Posterior cingulate gyrus (tissue), 11 donors: ENCODE measurements at regions not wholly inside any gene's neighbourhood (a gene's known extent, or its start where the extent isn't known, plus 50 kb on each side); places are given as distances from the start of the nearest gene placed in this dataset.
"Not testable (repeated sequence)": the region's sequence is repeated elsewhere in the genome, so short reads cannot be mapped to it uniquely, and the experiment has no call there.

Source experiments
- DNase-seq, 10 donors: peaks; one replicate each; pipeline versions ENCODE4 v3.0.0 to v3.0.0-alpha.2; 2020 to 2021; ENCODE audit warnings: mixed read lengths in 3 of 10
- intact Hi-C: fragments of 100-400 bp; cut with DNase I; formaldehyde crosslinking; loops from one replicate; pipeline ENCODE4 v1.15.1; 2023

DNA sequence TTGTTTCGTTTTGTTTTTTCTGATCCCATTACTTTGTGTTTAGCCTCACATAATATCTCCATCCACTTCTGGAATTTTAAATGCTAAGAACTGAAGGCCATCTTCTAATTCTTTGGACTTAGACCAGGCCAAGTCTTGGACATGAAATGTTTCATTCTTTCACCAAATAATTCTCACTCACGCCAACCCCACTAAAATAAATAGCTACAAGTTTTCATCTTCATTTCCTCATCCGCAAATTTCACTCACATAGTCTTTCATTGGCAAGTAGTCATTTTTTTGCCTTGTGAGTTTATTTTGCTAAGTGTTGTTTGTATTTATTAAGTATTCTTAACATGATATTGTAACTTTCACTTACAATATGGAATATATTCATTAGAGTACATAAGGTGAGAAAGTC lies 1188.6 kb upstream of the SEMA6A start:
- DNase-seq: no peak
- intact Hi-C loops: no loop called here

DNA sequence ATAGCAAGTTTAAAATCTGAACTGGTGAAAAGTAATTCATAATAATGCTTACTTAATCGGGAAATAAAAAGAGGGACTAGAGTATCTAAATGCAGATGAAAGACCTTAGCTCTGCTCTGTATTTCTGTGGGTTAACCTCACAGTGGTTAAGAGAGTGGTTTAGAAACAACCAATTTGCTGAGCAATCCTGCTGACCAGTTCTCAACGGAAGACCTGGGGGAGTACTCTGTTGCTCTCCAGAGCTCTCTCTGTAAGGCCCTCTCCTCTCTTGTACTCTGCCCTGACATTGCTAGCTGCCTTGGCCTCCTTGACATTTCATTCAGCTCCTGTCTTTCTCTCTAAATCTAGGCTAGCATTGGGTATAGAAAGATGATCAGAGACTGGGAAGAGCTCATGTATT lies 1186.6 kb upstream of the SEMA6A start:
- DNase-seq: peak in 1 of 10 donors; percentile 31
- intact Hi-C loops: no loop called here

DNA sequence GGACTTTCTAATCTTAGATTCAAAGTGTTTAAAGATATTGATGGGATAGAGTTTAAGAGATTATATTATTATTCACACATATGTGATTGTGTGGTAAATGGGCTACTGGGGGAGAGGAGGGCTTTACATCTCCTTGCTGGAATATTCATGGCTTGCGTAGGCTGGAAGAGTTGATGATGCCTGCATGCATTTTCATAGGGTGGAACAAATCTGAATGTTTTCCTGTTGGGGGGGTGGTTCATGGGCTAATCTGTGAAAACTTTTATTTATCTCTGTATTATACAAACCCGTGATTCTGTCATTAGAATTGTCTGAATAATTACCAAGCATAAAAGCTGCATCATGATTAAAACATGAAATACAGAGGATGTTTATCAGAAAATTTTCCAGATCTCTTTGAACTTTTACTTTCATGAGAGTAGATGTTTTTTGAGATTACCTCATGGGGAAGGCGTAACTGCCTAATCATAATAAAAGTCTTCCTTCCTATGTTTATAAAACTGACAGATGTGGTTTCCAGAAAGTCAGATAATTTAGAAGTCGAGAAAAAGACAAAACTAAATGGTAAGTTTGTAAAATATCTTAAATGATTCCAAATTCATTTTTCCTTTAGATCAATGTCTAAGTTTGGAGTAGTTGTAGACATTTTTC lies 1185.4 kb upstream of the SEMA6A start:
- intact Hi-C loops: no loop called here
- DNase-seq: no peak

DNA sequence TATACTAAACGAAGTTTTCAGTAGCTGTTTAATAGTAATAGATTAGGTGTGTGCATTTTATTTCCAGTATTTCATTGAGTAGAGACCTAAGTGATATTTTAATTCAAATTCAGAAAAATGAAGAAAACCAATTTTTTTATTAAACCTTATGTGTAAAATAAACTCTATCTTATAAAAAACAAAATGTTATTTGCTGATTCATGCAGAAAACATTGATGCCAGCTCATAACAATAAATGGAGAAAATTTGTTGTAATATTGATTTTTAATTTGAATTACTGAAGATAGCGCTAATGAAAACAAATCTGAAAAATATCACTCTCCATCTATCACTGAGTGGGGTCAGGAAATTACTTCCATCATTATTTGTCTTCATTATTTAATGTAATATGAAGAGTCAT lies 1177.8 kb upstream of the SEMA6A start:
- intact Hi-C loops: no loop called here
- DNase-seq: no peak

DNA sequence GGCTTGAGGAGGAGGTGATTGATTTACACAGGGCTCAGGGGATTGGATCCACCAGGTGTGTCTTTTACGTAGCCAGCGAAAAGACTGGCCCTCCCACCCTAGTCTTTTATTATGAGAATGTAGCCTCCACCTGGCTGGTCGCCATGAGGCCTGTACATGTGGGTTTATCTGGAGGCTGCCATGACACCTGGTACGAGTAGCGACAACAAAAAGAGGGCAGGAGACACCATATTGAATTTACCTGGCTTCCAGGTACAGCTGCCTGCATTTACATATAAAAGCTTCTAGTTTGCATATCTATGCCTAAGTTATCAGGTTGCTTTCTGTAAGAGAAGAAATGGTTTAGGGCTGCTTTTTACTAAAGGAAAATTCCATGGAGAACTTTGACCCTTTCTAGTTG lies 1173.7 kb upstream of the SEMA6A start:
- DNase-seq: peak in 1 of 10 donors; percentile 65
- intact Hi-C loops: no loop called here

DNA sequence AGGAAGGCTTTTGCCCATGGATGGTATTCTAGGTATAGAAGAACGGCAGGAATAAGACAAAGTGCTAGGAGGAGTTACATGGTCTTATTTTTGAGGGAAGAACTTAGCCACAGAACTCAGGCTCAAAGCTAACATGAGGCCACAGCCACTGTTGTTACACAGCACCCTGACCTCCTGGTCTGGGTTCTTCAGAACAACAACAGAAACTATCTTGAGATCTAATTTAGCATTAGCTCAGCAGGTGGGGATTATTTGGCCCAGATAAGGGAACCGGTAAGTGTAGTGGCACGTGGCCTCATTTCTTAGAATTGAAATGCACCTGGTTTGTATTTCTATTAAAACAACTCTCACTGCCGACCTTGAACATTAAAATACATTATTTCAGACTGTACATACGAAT lies 1168.7 kb upstream of the SEMA6A start:
- DNase-seq: no peak
- intact Hi-C loops: no loop called here

DNA sequence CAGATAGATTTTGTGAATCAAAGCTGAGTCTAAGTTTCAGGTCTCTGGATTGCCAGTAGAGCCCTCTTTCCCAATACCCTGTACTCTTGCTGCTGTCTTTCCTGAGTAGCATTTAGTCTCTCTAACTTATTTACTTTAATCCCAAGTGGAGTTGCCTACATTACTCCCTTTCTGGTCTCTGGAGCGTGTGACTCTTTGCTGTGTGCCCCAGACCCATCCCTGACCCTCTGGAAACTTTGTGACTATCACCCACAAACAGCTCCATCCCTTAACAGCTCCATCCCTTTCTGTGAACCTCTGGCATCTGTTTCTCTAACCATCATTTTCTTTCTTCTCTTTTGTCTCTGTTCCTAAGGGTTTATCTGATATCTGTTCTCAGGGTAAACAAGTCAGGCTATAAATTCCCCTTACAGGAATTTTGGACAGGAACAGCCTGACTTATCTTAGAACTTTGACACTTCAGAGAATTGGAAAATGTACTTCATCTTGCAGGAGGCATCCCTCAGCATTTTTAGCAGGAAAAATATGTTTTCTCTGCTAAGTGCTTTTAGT lies 1167.1 kb upstream of the SEMA6A start:
- no peak for DNase-seq
- intact Hi-C loops: no loop called here

DNA sequence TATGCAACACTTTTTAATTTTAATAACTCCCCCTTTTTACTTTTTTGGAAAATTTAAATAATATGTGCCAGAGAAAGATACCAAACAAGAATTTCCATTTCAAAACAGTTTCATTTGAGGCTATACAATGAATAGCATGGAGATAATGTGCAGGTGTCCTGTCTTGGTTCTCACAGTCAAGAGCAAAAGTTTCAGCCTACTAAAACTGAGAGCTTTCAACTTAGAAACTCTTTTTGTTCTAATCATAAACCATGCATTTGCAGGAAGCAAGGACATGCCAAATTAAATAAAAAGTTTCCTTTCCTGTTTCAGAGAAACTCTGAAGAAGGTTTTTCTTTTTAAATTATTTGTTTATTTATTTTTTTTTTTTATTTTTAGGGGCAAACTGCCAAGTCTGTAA lies 1165.6 kb upstream of the SEMA6A start:
- intact Hi-C loops: no loop called here
- no peak for DNase-seq

DNA sequence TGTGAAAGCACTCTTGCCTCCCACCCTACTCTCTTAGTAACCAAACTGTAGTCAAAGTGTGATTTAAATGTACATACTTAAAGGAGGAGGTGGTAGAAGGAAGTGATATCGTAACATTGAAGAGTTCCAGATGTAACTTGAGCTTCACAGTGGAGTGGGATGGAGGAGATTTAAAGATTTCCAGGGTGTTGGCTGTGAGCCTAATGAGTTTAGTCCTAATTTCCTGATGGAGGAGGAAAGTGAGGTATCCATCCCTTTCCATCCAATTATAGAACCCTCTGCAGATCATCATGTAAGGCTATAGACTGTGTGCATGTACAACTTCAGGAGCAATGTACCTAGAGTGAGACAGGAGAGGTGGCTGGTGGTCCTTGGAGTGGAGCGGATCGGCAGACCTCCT lies 1163.9 kb upstream of the SEMA6A start:
- DNase-seq: no peak
- intact Hi-C loops: no loop called here

DNA sequence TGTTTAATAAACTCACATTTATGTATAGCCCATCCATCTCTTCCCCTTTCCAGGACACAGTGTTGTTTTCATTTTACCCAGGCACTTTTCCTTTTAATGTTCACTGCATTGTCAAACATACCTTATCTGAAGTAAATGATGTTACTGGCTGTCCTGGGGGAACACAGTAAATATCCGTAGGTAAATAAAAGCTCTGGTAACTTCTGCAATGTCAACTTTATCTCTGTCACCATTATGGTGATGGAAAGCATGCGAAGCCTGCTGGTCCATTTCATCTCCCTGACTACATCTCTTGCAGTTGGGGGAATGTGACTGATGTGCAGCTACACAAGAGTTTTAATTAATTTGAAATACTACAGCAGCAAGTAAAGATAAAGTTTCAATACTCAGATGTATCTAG lies 1162.1 kb upstream of the SEMA6A start:
- DNase-seq: no peak
- intact Hi-C loops: no loop called here

DNA sequence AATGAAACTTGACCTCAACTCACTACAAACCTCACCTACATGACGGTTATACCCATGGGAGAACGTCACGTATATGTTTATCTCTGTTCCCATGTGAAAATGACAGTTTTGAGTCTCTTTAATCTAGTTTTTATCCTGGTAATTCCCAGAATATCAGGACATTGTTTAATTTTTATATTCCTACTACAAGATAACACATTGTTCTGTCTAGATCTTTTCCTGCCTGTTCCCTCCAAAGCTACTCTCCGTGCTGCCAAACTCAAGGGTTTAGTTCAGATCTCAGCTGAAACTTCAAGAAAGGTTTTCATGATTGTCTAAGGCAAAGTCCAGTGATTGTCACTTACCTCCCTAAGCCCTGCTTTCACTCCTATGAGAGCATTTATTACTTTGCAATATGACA lies 1159.4 kb upstream of the SEMA6A start:
- no peak for DNase-seq
- intact Hi-C loops: no loop called here

DNA sequence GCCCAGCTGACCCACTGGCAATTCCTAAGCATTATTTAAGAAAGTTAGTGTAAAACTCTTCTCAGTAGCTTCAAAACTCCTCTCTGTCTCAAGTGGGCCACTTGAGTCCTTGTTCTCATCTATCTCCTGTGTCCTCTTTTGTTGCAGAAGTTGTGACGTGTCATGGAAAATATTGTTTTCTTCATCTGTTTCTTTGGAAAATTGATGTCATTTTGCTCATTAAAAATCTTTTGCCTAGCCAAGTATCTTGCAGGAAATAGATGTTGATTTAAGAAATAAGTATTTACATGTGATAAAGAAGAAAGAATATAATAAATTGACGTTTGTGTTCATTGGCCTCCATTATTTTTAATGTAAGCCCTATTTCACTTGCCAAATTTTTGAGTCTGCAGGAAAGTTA lies 1158.4 kb upstream of the SEMA6A start:
- intact Hi-C loops: no loop called here
- DNase-seq: no peak

DNA sequence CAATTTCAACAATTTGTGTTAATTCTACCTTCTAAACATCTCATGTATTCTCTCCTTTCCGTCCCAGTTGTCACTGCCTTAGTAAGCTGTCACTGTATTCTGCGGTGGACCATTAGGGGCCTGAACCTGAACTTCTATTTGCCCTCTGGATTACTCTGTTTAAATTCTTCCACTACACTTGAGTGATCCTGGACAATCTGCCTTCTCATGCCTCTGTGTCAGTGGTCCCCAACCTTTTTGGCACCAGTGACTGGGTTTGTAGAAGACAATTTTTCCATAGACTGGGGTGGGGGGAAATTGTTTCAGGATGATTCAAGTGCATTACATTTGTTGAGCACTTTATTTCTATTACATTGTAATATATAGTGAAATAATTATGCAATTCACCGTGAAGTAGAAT lies 1157.6 kb upstream of the SEMA6A start:
- DNase-seq: no peak
- intact Hi-C loops: no loop called here

DNA sequence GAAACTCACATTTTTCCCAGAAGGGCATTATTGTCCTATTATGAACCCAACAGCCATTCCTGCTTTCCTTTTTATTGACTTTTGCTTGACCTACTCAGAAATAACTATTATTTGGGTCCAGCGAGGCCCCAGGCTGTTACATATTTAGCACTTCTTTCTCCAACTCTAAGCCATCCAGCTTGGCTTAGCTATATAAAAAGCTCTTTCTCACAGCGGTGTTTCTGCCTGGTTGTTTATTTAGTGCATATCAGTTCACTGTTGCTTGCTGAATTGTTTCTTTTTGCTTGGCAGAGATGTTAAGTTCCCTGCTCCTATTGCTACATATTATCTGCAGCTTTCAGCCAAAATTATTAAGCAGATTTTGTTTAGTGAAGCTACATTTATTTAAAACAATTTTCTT lies 1156.8 kb upstream of the SEMA6A start:
- DNase-seq: no peak
- intact Hi-C loops: no loop called here

DNA sequence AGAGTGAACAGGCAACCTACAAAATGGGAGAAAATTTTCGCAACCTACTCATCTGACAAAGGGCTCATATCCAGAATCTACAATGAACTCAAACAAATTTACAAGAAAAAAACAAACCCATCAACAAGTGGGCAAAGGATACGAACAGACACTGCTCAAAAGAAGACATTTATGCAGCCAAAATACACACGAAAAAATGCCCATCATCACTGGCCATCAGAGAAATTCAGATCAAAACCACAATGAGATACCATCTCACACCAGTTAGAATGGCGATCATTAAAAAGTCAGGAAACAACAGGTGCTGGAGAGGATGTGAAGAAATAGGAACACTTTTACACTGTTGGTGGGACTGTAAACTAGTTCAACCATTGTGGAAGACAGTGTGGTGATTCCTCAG lies 1146.2 kb upstream of the SEMA6A start:
- DNase-seq, intact Hi-C loops: not testable (repeated sequence)

DNA sequence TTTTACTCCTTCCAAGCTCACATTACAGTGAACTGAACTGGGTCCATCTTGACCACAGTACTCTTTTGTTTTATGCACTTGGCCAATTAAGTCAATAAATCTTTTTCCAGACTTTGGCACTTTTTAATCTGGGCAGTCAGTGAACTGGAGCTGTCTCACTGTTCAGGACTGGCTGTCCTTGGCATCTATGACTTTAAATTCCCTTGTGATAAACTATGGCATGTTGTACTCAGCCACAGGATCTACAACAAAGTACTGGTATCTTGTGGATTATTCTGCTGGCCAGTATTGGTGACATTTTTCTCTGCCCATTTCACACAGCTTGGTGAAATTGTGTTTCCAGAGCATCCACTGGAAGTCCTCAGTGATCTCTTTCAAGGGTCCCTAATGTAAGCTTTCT lies 1144.8 kb upstream of the SEMA6A start:
- intact Hi-C loops: no loop called here
- DNase-seq: no peak

DNA sequence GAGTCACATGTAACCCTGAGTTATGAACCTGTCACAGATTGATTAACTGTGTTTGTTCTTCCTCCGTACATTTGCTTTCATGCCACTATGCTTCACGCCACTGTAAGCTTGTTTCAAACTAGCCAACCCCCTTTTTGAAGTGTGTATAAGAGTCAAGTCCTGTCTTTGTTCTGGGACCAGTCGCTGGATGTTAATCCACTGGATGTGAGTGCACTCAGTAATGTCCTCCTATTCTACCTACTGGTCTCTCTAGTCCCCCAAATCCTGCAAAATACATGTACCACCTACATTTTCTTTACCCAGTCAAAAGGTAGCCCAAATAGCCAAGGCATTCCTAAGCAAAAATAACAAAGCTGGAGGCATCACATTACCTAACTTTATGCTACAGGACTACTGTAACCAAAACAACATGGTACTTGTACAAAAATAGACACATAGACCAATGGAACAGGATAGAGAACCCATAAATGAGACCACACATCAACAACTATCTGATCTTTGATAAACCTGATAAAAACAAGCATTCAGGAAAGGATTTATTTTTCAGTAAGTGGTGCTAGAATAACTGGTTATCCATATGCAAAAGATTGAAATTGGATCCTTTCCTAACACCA lies 1139.1 kb upstream of the SEMA6A start:
- intact Hi-C loops: no loop called here
- no peak for DNase-seq

DNA sequence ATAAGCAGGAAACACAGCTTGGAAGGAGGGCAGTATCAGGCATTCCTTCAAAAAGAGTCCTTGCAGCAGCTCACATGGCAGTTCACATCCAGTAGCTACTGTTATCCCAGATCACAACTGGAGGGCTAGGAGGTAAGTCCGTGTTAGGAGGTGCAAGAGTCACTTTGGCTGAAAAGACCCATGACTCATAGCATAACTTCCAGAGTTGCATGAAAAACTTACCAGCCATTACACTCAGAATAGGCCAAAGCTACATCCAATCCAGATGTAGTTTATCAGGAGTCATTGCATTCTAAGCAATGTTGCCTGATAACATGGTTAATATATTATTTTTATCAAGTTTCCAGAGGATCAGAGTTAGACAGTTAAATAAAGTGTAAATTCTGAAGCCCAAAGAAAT lies 1126.4 kb upstream of the SEMA6A start:
- intact Hi-C loops: no loop called here
- no peak for DNase-seq

DNA sequence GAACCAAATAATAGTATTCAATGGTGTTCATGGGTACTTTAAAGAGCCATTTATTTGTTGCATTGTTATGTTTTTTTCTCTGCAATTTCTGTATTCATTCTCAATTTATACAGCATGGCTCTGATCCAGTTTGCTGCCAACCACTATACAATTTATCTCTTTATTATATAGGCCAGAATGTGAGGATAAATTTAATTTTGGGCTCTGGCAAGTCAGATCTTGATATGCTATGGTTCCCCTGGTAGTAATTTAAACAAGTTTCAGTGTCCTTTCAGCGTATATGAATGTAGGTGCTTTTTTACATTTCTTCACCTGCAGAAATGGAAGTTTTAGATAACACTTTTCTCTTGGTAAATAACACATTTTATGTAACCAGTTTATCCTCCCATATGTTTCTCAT lies 1118.0 kb upstream of the SEMA6A start:
- intact Hi-C loops: no loop called here

DNA sequence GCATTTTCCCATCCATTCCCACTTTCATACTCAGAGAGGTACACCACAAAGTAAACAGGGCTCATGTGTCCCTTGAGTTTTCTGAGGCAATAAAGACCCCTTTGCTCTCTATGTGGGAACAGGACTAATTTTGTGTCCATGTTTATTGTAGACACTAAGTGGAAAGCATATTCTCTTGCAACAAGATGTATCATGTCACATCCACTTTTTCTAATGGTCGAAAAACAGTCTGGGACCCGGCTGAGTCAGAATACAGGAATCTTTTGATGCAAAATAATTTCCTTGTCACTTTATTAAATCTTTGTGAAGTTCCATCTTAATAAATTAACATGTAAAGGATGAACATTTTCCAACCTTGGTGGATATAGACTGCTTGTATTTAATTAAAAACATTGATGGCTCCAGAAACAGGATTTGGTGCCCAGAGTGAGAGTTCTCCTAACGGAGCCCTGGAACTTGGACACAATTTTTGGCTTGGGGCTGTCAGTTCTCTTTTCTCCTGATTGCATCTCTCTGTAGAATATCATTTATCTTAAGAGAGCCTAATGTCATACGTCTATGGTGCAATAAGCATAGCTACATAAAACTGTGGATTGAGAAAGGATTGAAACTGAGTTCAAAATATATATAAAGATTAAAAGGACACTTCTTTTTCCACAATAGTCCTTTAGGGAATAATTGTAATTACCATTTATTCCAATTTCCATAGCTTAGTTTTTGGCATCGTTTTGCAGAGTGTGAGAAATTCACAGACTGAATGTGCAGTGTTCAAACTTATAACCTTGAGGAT lies 1116.7 kb upstream of the SEMA6A start:
- no peak for DNase-seq
- intact Hi-C loops: no loop called here

More for the DNA sequence above, 1118.0 kb upstream of the SEMA6A start:
- no peak for DNase-seq

DNA sequence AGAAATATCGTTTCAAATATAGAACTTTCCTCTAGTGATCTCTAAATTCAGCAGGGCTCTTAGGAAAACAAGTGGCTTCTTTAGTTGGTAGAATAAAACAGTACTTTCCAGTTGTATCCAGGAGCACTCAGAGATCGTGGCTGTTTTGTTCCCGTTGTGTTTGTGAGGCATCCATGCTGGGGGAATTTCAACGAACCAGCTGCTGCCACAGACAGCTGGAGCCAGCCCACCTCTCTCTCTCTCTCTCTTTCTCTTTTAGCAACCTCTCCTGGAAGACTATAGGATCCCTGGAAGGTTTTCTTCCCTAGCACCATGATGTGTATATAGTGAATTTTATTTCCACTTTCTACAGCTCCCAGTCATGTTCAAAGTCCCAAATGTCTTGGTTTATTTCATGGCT lies 1116.0 kb upstream of the SEMA6A start:
- intact Hi-C loops: no loop called here
- DNase-seq: no peak

DNA sequence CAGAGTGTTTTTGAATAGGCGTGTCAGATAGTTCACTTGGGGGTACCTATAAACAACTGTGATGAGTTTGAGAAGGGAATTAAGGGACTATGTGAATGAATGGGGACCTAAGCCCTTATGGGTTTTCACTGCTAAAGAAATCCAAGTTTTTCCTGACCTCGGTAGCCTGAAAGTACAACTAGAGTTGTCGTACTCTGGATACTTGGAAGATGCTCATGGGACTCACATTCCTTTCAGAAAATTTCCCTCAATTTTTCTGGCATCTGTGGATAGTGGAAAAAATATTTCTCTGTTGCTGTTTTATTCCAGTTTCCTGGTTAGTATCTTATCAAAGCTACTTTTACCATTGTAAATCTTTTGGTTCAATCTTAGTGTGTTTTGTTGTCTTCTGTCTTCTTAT lies 1112.3 kb upstream of the SEMA6A start:
- intact Hi-C loops: no loop called here
- no peak for DNase-seq
